ENCODE measurements at regions not wholly inside any gene's neighbourhood (a gene's known extent, or its start where the extent isn't known, plus 50 kb on each side); places are given as distances from the start of the nearest gene placed in this dataset.

- Histone ChIP-seq H3K9me3 (ENCODE audit: low read depth) (no peaks in the 10 kb centered on the region), H3K27ac (no peak overlapping the region), H3K27me3 (no peaks in the 10 kb centered on the region), H3K4me3 (no peak overlapping the region), H3K4me1 (ENCODE audit: low read depth) (no peaks in the 10 kb centered on the region), H3K36me3 (no peaks in the 10 kb centered on the region)
- peak in 1 of 2 donors; percentile 0 for DNase-seq (ENCODE audit: low read depth in 1 of 2, low spot score in 1 of 2)
- no peak for TF ChIP-seq CTCF (IDR thresholded peaks at IDR 0.05; ENCODE audit: low read depth, low read length)
These were observed 196.3 kb downstream of the MC4R start for GRCh38 chr18:60176259-60176658.

- Histone ChIP-seq H3K9me3 (ENCODE audit: low read depth) (no peaks in the 10 kb centered on the region), H3K27me3 (no peaks in the 10 kb centered on the region), H3K4me3 (no peak overlapping the region), H3K4me1 (ENCODE audit: low read depth) (no peaks in the 10 kb centered on the region), H3K27ac (no peak overlapping the region), H3K36me3 (no peaks in the 10 kb centered on the region)
- no peak for DNase-seq (ENCODE audit: low read depth in 1 of 2, low spot score in 1 of 2)
- no peak for TF ChIP-seq CTCF (IDR thresholded peaks at IDR 0.05; ENCODE audit: low read depth, low read length)
These were observed 197.7 kb downstream of the MC4R start for GRCh38 chr18:60174832-60175231.

GRCh38 chr18:60172030-60172429 is 200.5 kb downstream of the MC4R start:
- no peak for DNase-seq (ENCODE audit: low read depth in 1 of 2, low spot score in 1 of 2)
- Histone ChIP-seq H3K4me1 (ENCODE audit: low read depth) (no peaks in the 10 kb centered on the region), H3K4me3 (no peak overlapping the region), H3K36me3 (no peaks in the 10 kb centered on the region), H3K27me3 (no peaks in the 10 kb centered on the region), H3K9me3 (ENCODE audit: low read depth) (no peaks in the 10 kb centered on the region), H3K27ac (no peak overlapping the region)
- TF ChIP-seq CTCF (IDR thresholded peaks at IDR 0.05; ENCODE audit: low read depth, low read length), result no peak

GRCh38 chr18:60163622-60164021 is 209.0 kb downstream of the MC4R start:
- Histone ChIP-seq H3K9me3 (ENCODE audit: low read depth) (no peaks in the 10 kb centered on the region), H3K4me1 (ENCODE audit: low read depth) (no peaks in the 10 kb centered on the region), H3K4me3 (no peak overlapping the region), H3K27ac (no peak overlapping the region), H3K36me3 (no peaks in the 10 kb centered on the region), H3K27me3 (no peaks in the 10 kb centered on the region)
- no peak for TF ChIP-seq CTCF (IDR thresholded peaks at IDR 0.05; ENCODE audit: low read depth, low read length)
- DNase-seq (ENCODE audit: low read depth in 1 of 2, low spot score in 1 of 2), result no peak

GRCh38 chr18:60162388-60162787 is 210.2 kb downstream of the MC4R start:
- no peak for DNase-seq (ENCODE audit: low read depth in 1 of 2, low spot score in 1 of 2)
- H3K4me3 ChIP-seq, result no peak overlapping the region
- no peaks in the 10 kb centered on the region for H3K27me3 ChIP-seq
- H3K9me3 ChIP-seq (ENCODE audit: low read depth), result no peaks in the 10 kb centered on the region
- no peak for TF ChIP-seq CTCF (IDR thresholded peaks at IDR 0.05; ENCODE audit: low read depth, low read length)
- H3K4me1 ChIP-seq (ENCODE audit: low read depth), result no peaks in the 10 kb centered on the region
- no peak overlapping the region for H3K27ac ChIP-seq
- H3K36me3 ChIP-seq, result no peaks in the 10 kb centered on the region

GRCh38 chr18:60157810-60158209 is 214.8 kb downstream of the MC4R start:
- DNase-seq (ENCODE audit: low read depth in 1 of 2, low spot score in 1 of 2), result no peak
- no peaks in the 10 kb centered on the region for H3K9me3 ChIP-seq (ENCODE audit: low read depth)
- H3K4me3 ChIP-seq, result no peak overlapping the region
- no peak overlapping the region for H3K27ac ChIP-seq
- no peaks in the 10 kb centered on the region for H3K4me1 ChIP-seq (ENCODE audit: low read depth)
- H3K36me3 ChIP-seq, result no peaks in the 10 kb centered on the region
- no peak for TF ChIP-seq CTCF (IDR thresholded peaks at IDR 0.05; ENCODE audit: low read depth, low read length)
- H3K27me3 ChIP-seq, result no peaks in the 10 kb centered on the region

Measured in cardiac muscle cell (in vitro differentiated cells and primary cell).